ENCODE measurements at regions not wholly inside any gene's neighbourhood (a gene's known extent, or its start where the extent isn't known, plus 50 kb on each side); places are given as distances from the start of the nearest gene placed in this dataset.
A peak's percentile ranks its signal among the peaks of the same experiment; 100 is the strongest.

DNA sequence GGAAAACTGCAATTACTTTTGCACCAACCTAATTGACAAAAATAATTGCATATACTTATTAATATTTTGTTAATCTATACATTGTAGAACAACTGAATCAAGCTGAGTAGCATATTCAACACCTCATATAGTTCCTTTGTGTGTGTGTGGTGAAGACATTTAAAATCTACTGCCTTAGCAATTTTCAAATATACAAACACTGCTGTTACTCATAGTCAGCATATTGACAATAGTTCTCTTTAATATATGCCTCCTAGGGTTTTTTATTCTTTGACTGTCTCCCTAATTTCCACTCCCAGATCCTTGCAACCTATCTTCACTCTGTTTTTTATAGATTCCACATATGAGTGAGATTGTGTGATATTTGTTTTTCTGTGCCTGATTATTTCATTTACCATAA is 426.8 kb downstream of the PPARGC1A start:
- no peak overlapping the region for H3K27ac Mint-ChIP-seq
- H3K27me3 Mint-ChIP-seq = no peaks in the 10 kb centered on the region
- H3K9me3 Mint-ChIP-seq (ENCODE audit: low read depth) = peaks cover 2% of the 10 kb centered on the region
- no peaks in the 10 kb centered on the region for H3K4me1 Mint-ChIP-seq (ENCODE audit: low read depth)
- TF ChIP-seq, protein P1, sequence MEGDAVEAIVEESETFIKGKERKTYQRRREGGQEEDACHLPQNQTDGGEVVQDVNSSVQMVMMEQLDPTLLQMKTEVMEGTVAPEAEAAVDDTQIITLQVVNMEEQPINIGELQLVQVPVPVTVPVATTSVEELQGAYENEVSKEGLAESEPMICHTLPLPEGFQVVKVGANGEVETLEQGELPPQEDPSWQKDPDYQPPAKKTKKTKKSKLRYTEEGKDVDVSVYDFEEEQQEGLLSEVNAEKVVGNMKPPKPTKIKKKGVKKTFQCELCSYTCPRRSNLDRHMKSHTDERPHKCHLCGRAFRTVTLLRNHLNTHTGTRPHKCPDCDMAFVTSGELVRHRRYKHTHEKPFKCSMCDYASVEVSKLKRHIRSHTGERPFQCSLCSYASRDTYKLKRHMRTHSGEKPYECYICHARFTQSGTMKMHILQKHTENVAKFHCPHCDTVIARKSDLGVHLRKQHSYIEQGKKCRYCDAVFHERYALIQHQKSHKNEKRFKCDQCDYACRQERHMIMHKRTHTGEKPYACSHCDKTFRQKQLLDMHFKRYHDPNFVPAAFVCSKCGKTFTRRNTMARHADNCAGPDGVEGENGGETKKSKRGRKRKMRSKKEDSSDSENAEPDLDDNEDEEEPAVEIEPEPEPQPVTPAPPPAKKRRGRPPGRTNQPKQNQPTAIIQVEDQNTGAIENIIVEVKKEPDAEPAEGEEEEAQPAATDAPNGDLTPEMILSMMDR (IDR thresholded peaks at IDR 0.05; ENCODE audit: unreplicated experiment) = no peak
- DNase-seq (ENCODE audit: low spot score, unreplicated experiment) = no peak
- no peak overlapping the region for H3K4me3 Mint-ChIP-seq (ENCODE audit: low read depth)
- H3K36me3 Mint-ChIP-seq (ENCODE audit: insufficient read depth) = no peaks in the 10 kb centered on the region

DNA sequence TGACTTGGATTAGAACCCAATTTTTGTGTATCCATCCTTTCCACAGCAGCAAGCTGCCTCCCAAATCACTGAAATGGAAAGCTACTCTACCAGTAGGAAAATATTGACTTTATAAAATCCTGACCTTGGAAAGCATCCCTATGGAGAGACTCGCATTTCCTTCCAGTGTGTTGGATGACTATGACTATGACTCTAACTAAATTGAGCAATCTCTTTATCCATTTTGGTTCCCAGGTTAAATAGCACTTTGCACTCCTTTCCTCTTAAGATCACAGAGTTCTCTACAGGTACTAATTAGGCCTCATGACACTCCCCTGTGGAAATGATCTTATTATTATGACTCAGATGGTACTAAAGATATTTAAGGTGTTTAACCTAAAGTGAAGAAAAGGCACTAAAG is 431.8 kb downstream of the PPARGC1A start:
- Mint-ChIP-seq H3K9me3 (ENCODE audit: low read depth) (no peaks in the 10 kb centered on the region), H3K4me3 (ENCODE audit: low read depth) (no peak overlapping the region), H3K27me3 (no peaks in the 10 kb centered on the region), H3K27ac (no peak overlapping the region), H3K4me1 (ENCODE audit: low read depth) (peaks cover 2% of the 10 kb centered on the region), H3K36me3 (ENCODE audit: insufficient read depth) (no peaks in the 10 kb centered on the region)
- DNase-seq (ENCODE audit: low spot score, unreplicated experiment) = no peak
- TF ChIP-seq, protein P1 (IDR thresholded peaks at IDR 0.05; ENCODE audit: unreplicated experiment) = no peak

DNA sequence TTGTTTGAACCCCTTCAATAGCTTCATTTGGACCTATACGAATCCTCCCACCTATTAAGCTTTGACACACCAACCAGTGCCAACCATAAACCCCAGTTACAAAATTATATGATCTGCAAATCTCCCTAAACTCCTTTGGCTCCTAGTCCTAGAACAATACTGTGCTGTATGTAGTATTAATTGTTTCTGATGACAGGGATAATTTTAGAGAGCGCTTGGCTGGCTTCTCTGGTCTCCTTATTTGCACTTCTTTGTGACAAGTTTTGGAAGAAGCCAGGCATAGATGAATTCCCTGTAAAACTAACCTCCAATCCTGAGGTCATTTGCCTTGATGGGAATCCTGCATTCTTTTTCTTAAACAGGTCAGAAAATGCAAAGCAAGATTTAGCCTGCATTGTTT is 433.0 kb downstream of the PPARGC1A start:
- Mint-ChIP-seq H3K4me1 (ENCODE audit: low read depth) (peaks cover 2% of the 10 kb centered on the region), H3K36me3 (ENCODE audit: insufficient read depth) (no peaks in the 10 kb centered on the region), H3K9me3 (ENCODE audit: low read depth) (no peaks in the 10 kb centered on the region), H3K4me3 (ENCODE audit: low read depth) (no peak overlapping the region), H3K27ac (no peak overlapping the region), H3K27me3 (no peaks in the 10 kb centered on the region)
- DNase-seq (ENCODE audit: low spot score, unreplicated experiment) = no peak
- TF ChIP-seq, protein P1 (IDR thresholded peaks at IDR 0.05; ENCODE audit: unreplicated experiment) = no peak

DNA sequence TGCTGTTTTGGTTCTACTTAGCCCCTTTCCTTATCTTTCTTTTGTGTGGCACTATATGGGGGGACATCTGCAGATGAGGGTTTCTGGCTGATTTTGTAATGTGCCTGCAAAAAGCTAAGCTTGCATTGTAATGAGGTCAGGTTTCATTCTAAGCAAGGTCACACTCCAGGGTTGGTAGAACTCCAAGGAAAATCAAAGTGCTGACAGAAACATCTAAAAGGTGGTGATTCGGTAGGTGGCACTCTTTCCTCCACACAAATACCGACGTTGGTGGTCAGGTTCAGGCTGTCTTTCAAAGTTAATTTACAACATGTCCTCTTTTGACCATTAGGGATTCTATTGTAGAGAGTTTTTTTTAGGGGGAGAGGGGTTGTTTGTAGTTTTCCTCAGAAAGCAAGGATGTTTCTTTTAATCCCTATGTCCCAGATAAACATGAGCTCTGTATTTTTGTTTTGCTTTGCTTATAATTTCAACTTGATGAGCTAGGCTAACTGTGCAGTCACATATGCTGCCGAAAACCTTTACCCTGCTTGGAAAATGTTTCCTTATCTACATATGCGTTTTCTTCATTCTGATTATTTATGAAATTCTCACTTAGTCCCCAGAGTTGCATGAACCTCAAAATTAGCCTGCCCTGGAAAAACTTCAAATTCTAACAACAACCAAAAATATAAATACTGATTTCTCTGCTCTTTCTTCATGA is 434.2 kb downstream of the PPARGC1A start:
- H3K4me3 Mint-ChIP-seq (ENCODE audit: low read depth) = no peak overlapping the region
- H3K36me3 Mint-ChIP-seq (ENCODE audit: insufficient read depth) = no peaks in the 10 kb centered on the region
- TF ChIP-seq, protein P1 (IDR thresholded peaks at IDR 0.05; ENCODE audit: unreplicated experiment) = peak; percentile 45
- peaks cover 2% of the 10 kb centered on the region for H3K4me1 Mint-ChIP-seq (ENCODE audit: low read depth)
- H3K27ac Mint-ChIP-seq = no peak overlapping the region
- DNase-seq (ENCODE audit: low spot score, unreplicated experiment) = no peak
- H3K27me3 Mint-ChIP-seq = no peaks in the 10 kb centered on the region
- H3K9me3 Mint-ChIP-seq (ENCODE audit: low read depth) = no peaks in the 10 kb centered on the region

DNA sequence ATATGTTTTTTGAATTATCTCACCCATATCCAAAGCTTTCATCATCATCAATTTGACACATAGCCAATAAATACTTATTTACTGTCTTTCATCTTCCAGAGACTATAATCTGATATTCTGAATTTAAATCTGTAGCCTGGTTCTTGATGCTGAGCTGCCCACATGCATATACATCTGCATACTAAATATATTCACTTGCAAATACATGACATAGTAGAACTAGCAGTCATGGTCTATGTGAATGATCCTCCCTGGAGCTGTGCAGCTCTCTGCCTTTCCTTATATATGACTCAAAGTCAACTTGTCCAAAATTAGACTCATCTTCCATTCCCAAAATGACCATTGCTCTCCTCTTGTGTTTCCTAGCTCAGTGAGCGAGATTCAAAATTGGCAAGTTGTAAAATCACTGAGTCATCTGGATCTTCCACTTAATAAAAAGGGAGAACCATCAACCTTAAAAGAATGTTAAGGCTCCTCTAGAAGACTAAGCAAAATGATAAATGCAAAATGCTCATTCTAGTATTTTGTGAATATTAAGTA is 448.2 kb downstream of the PPARGC1A start:
- Mint-ChIP-seq H3K27me3 (no peaks in the 10 kb centered on the region), H3K36me3 (ENCODE audit: insufficient read depth) (no peaks in the 10 kb centered on the region), H3K4me3 (ENCODE audit: low read depth) (no peak overlapping the region), H3K4me1 (ENCODE audit: low read depth) (peaks cover 4% of the 10 kb centered on the region), H3K27ac (no peak overlapping the region), H3K9me3 (ENCODE audit: low read depth) (no peaks in the 10 kb centered on the region)
- no peak for DNase-seq (ENCODE audit: low spot score, unreplicated experiment)
- TF ChIP-seq, protein P1 (IDR thresholded peaks at IDR 0.05; ENCODE audit: unreplicated experiment) = no peak

Data from progenitor cell of endocrine pancreas (in vitro differentiated cells).